GM18868 (cell line): ENCODE measurements at regions not wholly inside any gene's neighbourhood (a gene's known extent, or its start where the extent isn't known, plus 50 kb on each side); places are given as distances from the start of the nearest gene placed in this dataset.
A peak's percentile ranks its signal among the peaks of the same experiment; 100 is the strongest.

Experiments
- ATAC-seq: cut with Tn5 transposase; IDR thresholded peaks from one replicate; pipeline ENCODE4 v1.9.1; 2021; ENCODE audit warnings: mild to moderate bottlenecking, moderate library complexity; ENCODE audit not compliant: unreplicated experiment

- no peak for ATAC-seq
These were observed 339.2 kb downstream of the PIK3R1 start for GRCh38 chr5:68554571-68555279.

- ATAC-seq = no peak
These were observed 340.5 kb downstream of the PIK3R1 start for GRCh38 chr5:68555907-68556681.

- ATAC-seq = no peak
These were observed 341.8 kb downstream of the PIK3R1 start for GRCh38 chr5:68557162-68557936.

GRCh38 chr5:68562308-68562707, 346.8 kb downstream of the PIK3R1 start:
- no peak for ATAC-seq

- ATAC-seq = peak; percentile 93
These were observed 349.9 kb downstream of the PIK3R1 start for GRCh38 chr5:68565427-68565826.

GRCh38 chr5:68576805-68577204, 361.2 kb downstream of the PIK3R1 start:
- ATAC-seq = no peak

- no peak for ATAC-seq
These were observed 366.7 kb downstream of the PIK3R1 start for GRCh38 chr5:68582284-68582683.

- no peak for ATAC-seq
These were observed 371.6 kb downstream of the PIK3R1 start for GRCh38 chr5:68587171-68587570.

- ATAC-seq = no peak
These were observed 376.3 kb downstream of the PIK3R1 start for GRCh38 chr5:68591850-68592249.

GRCh38 chr5:68592351-68592750, 376.8 kb downstream of the PIK3R1 start:
- no peak for ATAC-seq

GRCh38 chr5:68593211-68593671, 377.7 kb downstream of the PIK3R1 start:
- no peak for ATAC-seq

- ATAC-seq = no peak
These were observed 397.4 kb downstream of the PIK3R1 start for GRCh38 chr5:68612972-68613371.

GRCh38 chr5:68618501-68618900, 402.9 kb downstream of the PIK3R1 start:
- no peak for ATAC-seq

- no peak for ATAC-seq
These were observed 411.4 kb downstream of the PIK3R1 start for GRCh38 chr5:68627001-68627400.

GRCh38 chr5:68628082-68628814, 412.7 kb downstream of the PIK3R1 start:
- ATAC-seq = no peak

GRCh38 chr5:68630354-68630753, 414.8 kb downstream of the PIK3R1 start:
- ATAC-seq = no peak

GRCh38 chr5:68631884-68632283, 416.3 kb downstream of the PIK3R1 start:
- no peak for ATAC-seq

GRCh38 chr5:68641211-68641610, 425.7 kb downstream of the PIK3R1 start:
- peak; percentile 57 for ATAC-seq

- no peak for ATAC-seq
These were observed 427.5 kb downstream of the PIK3R1 start for GRCh38 chr5:68643064-68643463.

- peak; percentile 95 for ATAC-seq
These were observed 429.4 kb downstream of the PIK3R1 start for GRCh38 chr5:68644971-68645370.

GRCh38 chr5:68646144-68646543, 430.6 kb downstream of the PIK3R1 start:
- ATAC-seq = no peak
